GM21723 (cell line): ENCODE measurements at regions not wholly inside any gene's neighbourhood (a gene's known extent, or its start where the extent isn't known, plus 50 kb on each side); places are given as distances from the start of the nearest gene placed in this dataset.
"Not testable (repeated sequence)": the region's sequence is repeated elsewhere in the genome, so short reads cannot be mapped to it uniquely, and the experiment has no call there.

Experiments used
- ATAC-seq: cut with Tn5 transposase; IDR thresholded peaks from one replicate; pipeline ENCODE4 v1.9.1; 2021; ENCODE audit warnings: mild to moderate bottlenecking, moderate library complexity; ENCODE audit not compliant: unreplicated experiment

- no peak for ATAC-seq
Observed at GRCh38 chr12:124654666-124655047, 87.2 kb upstream of the NCOR2 start.

DNA sequence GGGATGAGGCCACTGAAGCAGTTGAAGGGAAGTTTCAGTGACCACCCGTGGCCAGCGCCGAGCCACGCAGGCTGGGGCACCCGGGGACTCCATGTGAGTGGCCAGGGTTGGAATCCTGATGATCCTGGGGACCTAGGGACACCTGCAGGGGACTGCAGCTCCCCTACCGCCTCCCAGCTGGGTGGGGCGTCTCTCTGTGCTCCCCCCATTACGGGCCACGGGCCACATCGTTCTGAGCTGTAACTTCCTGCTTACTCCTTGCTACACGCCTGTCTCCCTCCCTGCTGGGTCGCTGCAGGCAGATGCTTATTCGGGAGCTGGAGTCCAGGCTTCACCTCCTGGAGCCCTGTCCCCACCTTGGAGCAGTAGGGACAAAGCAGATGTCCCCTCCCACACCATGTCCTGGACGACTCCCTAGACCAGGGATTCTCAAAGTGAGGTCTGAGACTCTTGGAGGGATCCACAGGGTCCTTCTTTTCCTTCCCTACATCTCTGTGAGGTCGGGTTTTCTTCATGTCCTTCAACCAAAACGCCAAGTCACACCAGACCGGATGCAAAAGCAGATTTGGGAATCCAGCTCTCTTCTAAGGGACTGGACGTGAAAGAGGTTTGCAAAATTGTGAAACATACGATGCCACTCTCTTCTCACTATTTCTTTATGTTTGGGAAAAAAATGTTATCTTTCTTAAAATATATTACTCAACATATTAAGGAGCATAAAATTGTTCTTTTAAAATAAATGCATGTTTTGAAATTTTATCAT is 85.9 kb upstream of the NCOR2 start:
- no peak for ATAC-seq

DNA sequence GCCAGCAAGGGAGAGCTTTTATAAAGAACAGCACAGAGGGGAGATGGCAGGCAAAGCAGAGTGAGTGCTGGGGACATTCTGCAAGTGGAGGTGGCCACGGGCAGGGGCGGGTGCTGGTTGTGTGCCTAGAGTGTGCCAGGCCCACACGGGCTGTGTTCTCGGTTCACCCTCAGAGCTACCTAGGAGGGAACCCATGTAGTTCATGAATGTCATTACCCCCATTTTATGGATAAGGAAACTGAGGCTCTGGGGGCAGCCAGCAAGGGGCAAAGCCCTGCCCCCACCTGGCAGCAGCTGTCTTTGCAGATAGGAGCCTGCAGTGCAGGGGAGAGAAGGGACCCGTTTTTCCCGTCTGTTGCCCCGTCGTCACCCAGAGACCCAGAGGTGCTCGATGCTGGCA is 85.2 kb upstream of the NCOR2 start:
- ATAC-seq: no peak

DNA sequence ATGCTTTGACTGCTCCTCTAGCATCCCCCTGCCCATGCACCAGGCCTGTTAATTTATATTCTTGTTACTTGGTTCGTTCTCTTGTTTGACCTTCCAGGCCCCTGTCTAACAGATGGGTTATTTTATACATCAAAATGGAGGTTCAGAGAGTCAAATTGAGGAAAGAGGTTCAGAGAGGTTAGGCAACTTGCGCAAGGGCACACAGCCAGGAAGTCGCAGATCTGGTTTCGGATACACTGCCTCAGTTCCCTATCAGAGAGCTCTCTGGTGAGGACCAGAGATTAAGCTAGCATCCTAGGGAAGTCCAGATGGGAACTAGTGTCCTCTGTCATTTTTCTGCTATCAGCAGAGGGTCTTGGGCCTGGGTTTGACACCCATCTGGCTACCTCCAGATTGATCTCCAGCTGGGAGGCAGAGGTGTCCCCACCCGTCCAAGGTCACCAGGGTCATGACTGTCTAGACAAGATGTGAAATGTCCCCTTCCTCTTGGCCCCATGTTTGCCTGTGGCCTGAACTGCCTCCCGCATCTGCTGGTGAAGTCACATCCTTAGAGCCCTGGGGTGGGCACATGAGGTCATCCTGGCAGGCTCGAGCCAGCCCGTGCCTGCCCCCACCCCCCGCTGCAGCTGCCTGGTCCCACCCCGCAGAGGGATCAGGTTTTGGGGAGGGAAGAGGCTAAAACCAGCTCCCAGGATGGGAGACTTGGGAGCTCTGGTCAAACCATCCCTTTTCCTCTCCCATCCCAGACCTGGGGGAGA is 84.3 kb upstream of the NCOR2 start:
- no peak for ATAC-seq

GRCh38 chr12:124650912-124651311 is 83.5 kb upstream of the NCOR2 start:
- ATAC-seq: no peak

DNA sequence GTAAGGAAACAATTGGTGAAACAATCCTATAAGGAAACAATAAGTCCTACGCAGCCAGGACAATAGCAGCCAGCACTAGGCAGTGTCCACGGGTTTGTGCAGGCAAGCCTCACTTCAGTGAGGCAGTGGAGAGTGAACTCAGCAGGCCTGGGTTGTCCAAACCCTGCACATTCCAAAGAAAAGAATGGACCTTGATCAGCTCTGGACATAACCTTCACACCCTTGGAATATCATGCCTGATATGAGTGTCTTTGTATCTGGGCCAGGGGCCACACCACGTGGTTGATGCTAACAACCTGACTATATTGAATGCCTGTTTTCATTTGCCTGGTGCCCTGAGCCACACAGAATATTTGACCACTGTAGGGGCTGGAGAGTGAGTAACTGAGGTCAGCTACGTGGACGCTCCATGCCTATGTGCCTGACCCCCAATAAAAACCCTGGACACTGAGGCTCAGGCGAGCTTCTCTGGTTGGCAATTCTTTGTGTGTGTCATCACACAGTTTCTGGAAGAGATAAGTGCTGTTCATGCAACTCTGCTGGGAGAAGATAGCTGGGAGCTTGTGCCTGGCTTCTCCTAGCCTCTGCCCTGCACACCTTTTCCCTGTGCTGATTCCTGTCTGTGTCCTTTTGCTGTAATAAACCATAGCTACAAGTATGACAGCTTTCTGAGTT is 81.4 kb upstream of the NCOR2 start:
- ATAC-seq: no peak

GRCh38 chr12:124647316-124647715 is 79.9 kb upstream of the NCOR2 start:
- ATAC-seq: no peak

GRCh38 chr12:124646385-124647230 is 79.2 kb upstream of the NCOR2 start:
- no peak for ATAC-seq

DNA sequence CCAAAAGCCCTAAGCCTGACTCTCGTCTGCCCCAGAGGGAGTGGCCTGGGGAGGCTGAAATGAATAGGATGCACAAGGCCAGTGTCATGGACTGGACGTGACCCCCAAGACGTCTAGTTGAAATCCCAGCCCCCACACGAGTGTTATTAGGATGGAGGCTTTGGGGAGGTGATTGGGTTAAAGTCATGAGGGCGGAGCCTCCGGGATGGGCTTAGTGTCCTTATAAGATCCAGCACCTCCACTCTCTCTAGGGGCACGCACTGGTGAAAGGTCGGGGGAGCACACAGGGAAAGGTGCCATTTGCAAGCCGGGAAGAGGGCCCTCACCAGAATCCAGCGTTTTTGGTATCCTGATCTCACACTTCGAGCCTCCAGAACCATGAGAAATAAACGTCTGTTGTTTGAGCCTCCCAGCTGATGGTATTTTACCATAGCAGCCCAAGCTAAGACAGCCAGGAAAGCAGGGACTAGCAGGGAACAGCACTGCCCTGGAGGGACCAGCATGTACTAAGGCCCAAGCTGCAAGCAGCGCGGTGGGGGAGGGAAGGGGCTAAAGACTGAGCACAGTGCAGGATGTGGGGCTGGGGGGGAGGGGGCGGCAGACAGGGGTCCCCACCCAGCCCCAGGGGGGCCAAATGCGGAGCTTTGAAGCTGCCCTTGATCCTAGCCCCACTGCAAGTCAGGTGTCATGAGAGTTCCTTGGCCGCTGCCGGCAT is 78.3 kb upstream of the NCOR2 start:
- ATAC-seq: no peak

GRCh38 chr12:124643768-124644167 is 76.4 kb upstream of the NCOR2 start:
- ATAC-seq: not testable (repeated sequence)

DNA sequence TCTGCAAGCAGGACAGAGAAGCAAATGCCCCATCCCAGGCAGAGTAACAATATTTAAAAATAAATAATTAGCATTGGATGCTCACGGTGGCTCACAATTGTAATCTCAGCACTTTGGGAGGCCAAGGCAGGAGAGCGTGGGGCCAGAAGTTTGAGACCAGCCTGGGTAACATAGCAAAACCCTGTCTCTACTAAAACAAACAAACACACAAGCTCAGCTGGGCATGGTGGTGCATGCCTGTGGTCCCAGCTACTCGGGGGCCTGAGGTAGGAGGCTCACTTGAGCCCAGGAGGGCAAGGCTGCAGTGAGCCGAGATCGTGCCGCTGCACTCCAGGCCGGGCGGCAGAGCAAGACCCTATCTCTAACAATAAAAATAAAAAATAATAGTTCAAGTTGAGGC is 74.7 kb upstream of the NCOR2 start:
- no peak for ATAC-seq

GRCh38 chr12:124641591-124641990 is 74.2 kb upstream of the NCOR2 start:
- ATAC-seq: no peak

DNA sequence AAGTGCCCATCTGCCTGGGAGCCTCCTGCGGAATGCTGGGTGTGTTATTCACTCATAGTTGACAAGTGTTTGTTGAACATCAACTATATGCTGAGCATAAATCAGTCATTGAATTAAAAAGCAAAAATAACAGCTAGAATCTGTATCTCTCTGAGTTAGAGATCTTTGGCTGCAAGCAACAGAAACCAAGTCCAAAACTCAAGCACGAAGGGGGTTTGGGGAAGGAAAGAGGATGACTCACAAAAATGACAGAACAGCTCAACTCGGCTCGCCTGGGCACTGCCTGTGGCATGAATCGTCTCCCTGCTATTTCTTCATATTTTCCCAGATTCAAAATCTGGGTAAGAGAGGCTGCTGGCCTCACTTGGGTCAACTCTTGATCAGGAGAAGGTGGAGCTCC is 72.6 kb upstream of the NCOR2 start:
- ATAC-seq: no peak

GRCh38 chr12:124639122-124639806 is 71.9 kb upstream of the NCOR2 start:
- no peak for ATAC-seq

GRCh38 chr12:124637581-124637981 is 70.2 kb upstream of the NCOR2 start:
- no peak for ATAC-seq

DNA sequence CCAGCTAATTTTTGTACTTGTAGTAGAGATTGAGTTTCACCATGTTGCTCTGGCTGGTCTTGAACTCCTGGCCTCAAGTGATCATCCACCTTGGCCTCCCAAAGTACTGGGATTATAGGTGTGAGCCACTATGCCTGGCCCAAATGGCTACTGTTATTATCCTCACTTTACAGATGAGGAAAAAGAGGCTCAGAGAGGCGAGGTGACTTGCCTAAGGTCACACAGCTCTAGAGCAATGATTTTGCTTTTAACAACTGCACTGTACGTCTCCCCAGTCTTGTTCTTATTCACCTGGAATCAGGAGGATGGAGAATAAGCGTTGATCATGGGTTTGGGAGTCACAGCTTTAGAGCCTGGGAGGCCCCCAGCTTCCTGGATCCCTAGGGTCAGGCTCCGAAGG is 69.8 kb upstream of the NCOR2 start:
- ATAC-seq: no peak

- no peak for ATAC-seq
Observed at GRCh38 chr12:124636138-124636978, 68.9 kb upstream of the NCOR2 start.

DNA sequence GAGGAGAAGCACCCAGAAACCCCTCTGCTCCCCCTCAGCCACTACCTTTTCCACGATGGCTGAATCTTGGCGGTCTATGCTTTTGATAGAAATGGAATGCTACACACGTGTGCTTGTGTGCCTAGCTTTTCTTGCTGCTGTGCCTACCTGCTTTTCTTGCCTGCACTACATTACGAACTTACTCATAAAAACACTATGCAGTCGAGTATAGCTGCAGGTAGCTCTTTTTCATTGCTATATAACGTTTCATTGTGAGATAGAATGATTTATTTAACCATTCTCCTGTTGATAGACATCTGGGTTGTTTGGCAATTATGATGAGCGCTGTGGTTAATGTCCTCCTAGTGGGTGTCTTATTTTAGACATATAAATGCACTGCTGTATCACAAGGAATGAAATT is 67.9 kb upstream of the NCOR2 start:
- ATAC-seq: no peak
